ENCODE measurements at regions not wholly inside any gene's neighbourhood (a gene's known extent, or its start where the extent isn't known, plus 50 kb on each side); places are given as distances from the start of the nearest gene placed in this dataset.

GRCh38 chr5:146940295-146940694 is 61.7 kb upstream of the PPP2R2B start:
- TF ChIP-seq CTCF (IDR thresholded peaks at IDR 0.05) = no peak
- no peaks in the 10 kb centered on the region for H3K9me3 ChIP-seq
- peak overlapping the region; percentile 10 to 42 for H3K27ac ChIP-seq
- DNase-seq (ENCODE audit: low spot score in 2 of 2) = no peak
- H3K4me1 ChIP-seq = no peaks in the 10 kb centered on the region
- no peaks in the 10 kb centered on the region for H3K27me3 ChIP-seq
- no peaks in the 10 kb centered on the region for H3K36me3 ChIP-seq
- intact Hi-C loops (cut with DNase I) = no loop called here
- no peak overlapping the region for H3K4me3 ChIP-seq

- Histone ChIP-seq H3K9me3 (no peaks in the 10 kb centered on the region), H3K4me3 (no peak overlapping the region), H3K36me3 (no peaks in the 10 kb centered on the region), H3K27me3 (no peaks in the 10 kb centered on the region), H3K4me1 (no peaks in the 10 kb centered on the region), H3K27ac (no peak overlapping the region)
- DNase-seq (ENCODE audit: low spot score in 2 of 2) = no peak
- no peak for TF ChIP-seq CTCF (IDR thresholded peaks at IDR 0.05)
- intact Hi-C loops (cut with DNase I) = no loop called here
Measured at GRCh38 chr5:146944019-146944418, 65.5 kb upstream of the PPP2R2B start.

GRCh38 chr5:146944764-146945616 is 66.4 kb upstream of the PPP2R2B start:
- no peak for DNase-seq (ENCODE audit: low spot score in 2 of 2)
- Histone ChIP-seq H3K27ac (no peak overlapping the region), H3K36me3 (no peaks in the 10 kb centered on the region), H3K9me3 (no peaks in the 10 kb centered on the region), H3K27me3 (no peaks in the 10 kb centered on the region), H3K4me3 (no peak overlapping the region), H3K4me1 (no peaks in the 10 kb centered on the region)
- intact Hi-C loops (cut with DNase I) = no loop called here
- TF ChIP-seq CTCF (IDR thresholded peaks at IDR 0.05) = no peak

- intact Hi-C loops (cut with DNase I) = no loop called here
- no peak for DNase-seq (ENCODE audit: low spot score in 2 of 2)
- no peaks in the 10 kb centered on the region for H3K36me3 ChIP-seq
- no peak overlapping the region for H3K4me3 ChIP-seq
- no peaks in the 10 kb centered on the region for H3K9me3 ChIP-seq
- no peaks in the 10 kb centered on the region for H3K4me1 ChIP-seq
- H3K27me3 ChIP-seq = no peaks in the 10 kb centered on the region
- no peak for TF ChIP-seq CTCF (IDR thresholded peaks at IDR 0.05)
- H3K27ac ChIP-seq = no peak overlapping the region
Measured at GRCh38 chr5:146945617-146946084, 67.1 kb upstream of the PPP2R2B start.

GRCh38 chr5:146947181-146947941 is 68.8 kb upstream of the PPP2R2B start:
- TF ChIP-seq CTCF (IDR thresholded peaks at IDR 0.05) = peak in 1 of 3 experiments; percentile 10
- intact Hi-C loops (cut with DNase I) = no loop called here

More at GRCh38 chr5:146947181-146947941, 68.8 kb upstream of the PPP2R2B start:
- Histone ChIP-seq H3K9me3 (no peaks in the 10 kb centered on the region), H3K27me3 (no peaks in the 10 kb centered on the region), H3K27ac (no peak overlapping the region), H3K4me3 (no peak overlapping the region), H3K36me3 (no peaks in the 10 kb centered on the region), H3K4me1 (no peaks in the 10 kb centered on the region)
- DNase-seq (ENCODE audit: low spot score in 2 of 2) = no peak
